IMR-90 (cell line): ENCODE measurements at regions not wholly inside any gene's neighbourhood (a gene's known extent, or its start where the extent isn't known, plus 50 kb on each side); places are given as distances from the start of the nearest gene placed in this dataset.

Source experiments
- BHLHE40 ChIP-seq: fragments of 150-350 bp; IDR thresholded peaks from 2 replicates; pipeline ENCODE4 v1.6.1; 2016; ENCODE audit warnings: mild to moderate bottlenecking, low read depth, low read length
- CTCF ChIP-seq: conservative IDR thresholded peaks from 2 replicates; pipeline ENCODE4 v1.5.1; 2012; ENCODE audit warnings: mild to moderate bottlenecking, low read depth, low read length, improper control_type of control experiment
- POLR2A ChIP-seq: IDR thresholded peaks from 2 replicates; pipeline ENCODE4 v1.6.1; 2012; ENCODE audit warnings: mild to moderate bottlenecking, low read depth, low read length
- RAD21 ChIP-seq: IDR thresholded peaks from 2 replicates; pipeline ENCODE4 v1.6.1; 2012; ENCODE audit warnings: low read length, improper control_type of control experiment
- RFX5 ChIP-seq: IDR thresholded peaks from 2 replicates; pipeline ENCODE4 v1.8.0; 2012; ENCODE audit warnings: low read depth, mild to moderate bottlenecking, low read length, moderate library complexity
- USF2 ChIP-seq: fragments of 150-350 bp; IDR thresholded peaks from 2 replicates; pipeline ENCODE4 v1.6.1; 2017; ENCODE audit warnings: mild to moderate bottlenecking, antibody characterized with exemption, low read length, low read depth

GRCh38 chr9:80569236-80569635, 997.5 kb downstream of the TLE4 start:
- TF ChIP-seq CTCF (no peak), USF2 (no peak), BHLHE40 (no peak), RFX5 (no peak), POLR2A (no peak), RAD21 (no peak)
